AG20443 (cell line): ENCODE measurements at regions not wholly inside any gene's neighbourhood (a gene's known extent, or its start where the extent isn't known, plus 50 kb on each side); places are given as distances from the start of the nearest gene placed in this dataset.
"Not testable (repeated sequence)": the region's sequence is repeated elsewhere in the genome, so short reads cannot be mapped to it uniquely, and the experiment has no call there.

Experiments
- DNase-seq: peaks from one replicate; pipeline ENCODE4 v3.0.0; 2012; ENCODE audit warnings: low spot score, mixed read lengths

DNA sequence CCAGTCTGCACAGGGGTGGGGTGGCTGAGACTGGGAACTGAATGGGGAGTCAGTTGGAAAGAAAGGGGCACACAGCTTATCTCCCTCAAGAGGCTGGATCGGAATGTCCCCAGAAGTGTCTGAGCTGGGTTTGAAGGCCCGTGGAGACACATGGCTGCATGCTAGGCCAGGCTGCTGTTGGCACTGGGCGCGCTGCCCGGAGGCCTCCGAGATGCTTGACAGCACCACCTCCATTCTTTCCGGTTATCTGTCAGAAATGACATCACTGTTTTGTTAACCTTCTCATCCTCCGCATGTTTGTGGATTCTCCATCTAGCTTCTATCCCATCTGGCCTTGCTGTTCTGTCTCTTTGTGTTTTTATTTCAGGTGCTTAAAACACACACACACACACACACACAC lies 85.5 kb downstream of the APIP start:
- no peak for DNase-seq

- DNase-seq, result no peak
These were observed 86.1 kb downstream of the APIP start for GRCh38 chr11:34830035-34830434.

- no peak for DNase-seq
These were observed 89.0 kb downstream of the APIP start for GRCh38 chr11:34827228-34827627.

DNA sequence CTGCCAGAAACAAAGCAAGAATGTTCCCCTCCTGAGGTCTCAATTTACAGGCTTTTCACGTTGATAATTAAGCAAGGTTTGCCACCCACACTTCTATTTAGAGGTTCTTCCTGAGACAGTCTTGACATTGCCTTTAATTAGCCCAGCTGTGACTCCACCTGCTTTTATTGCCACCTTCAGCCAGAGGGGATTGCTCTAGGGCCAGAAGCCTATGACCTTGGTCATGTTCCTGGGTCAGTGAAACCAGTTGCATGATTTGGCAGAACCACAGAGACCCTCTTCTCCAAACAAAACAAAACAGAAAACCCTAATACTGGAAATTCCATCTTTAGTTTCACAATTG lies 89.8 kb downstream of the APIP start:
- DNase-seq, result no peak

- no peak for DNase-seq
These were observed 90.4 kb downstream of the APIP start for GRCh38 chr11:34825670-34826383.

GRCh38 chr11:34825315-34825669 lies 90.9 kb downstream of the APIP start:
- DNase-seq, result no peak

- no peak for DNase-seq
These were observed 91.8 kb downstream of the APIP start for GRCh38 chr11:34824425-34824824.

DNA sequence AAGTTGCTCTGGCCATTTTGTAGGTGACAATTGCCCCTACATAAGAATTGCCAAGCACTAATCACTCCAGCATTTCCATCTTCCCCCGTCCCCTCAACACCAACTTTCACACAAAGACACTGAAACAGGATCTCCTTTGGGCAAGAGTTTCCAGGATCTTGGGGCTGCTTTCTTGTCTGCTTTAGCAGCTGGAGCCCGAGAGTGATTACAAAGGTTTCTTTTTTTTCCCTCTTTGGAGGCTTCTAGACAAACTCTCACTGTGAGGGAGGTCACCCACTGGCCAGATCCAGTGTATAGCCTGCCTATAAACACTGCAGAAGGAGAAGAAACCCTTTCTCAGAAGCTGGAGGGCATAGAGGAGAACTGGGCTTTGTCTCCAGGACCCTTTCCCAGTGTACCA lies 92.5 kb downstream of the APIP start:
- DNase-seq, result no peak

GRCh38 chr11:34823197-34823596 lies 93.0 kb downstream of the APIP start:
- no peak for DNase-seq

DNA sequence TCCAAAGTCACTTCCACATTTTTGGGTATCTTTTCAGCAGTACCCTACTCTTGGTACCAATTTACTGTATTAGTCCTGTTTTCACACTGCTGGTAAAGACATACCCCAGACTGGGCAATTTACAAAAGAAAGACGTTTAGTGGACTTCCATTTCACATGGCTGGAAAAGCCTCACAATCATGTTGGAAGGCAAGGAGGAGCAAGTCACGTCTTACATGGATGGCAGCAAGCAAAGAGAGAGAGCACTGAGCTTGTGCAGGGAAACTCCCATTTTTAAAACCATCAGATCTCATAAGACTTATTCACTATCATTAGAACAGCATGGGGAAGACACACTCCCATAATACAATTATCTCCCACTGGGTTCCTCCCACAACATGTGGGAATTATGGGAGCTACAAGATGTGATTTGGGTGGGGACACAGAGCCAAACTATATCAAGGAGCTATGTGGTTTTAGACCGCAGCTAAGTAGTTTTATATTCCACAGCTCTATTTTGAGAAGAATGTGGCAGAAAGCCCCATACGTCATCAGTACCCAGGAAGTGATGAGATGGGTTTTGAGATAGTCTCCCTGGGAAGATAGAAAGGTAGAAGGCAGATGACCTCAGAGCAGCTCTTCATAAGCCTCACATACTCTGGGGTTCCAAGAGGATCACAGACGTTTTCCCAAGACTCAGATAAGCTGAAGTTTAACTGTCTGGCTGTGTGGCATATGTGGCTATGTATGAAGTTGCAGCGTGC lies 96.3 kb downstream of the APIP start:
- DNase-seq, result no peak

- not testable (repeated sequence) for DNase-seq
These were observed 98.4 kb downstream of the APIP start for GRCh38 chr11:34817812-34818211.

DNA sequence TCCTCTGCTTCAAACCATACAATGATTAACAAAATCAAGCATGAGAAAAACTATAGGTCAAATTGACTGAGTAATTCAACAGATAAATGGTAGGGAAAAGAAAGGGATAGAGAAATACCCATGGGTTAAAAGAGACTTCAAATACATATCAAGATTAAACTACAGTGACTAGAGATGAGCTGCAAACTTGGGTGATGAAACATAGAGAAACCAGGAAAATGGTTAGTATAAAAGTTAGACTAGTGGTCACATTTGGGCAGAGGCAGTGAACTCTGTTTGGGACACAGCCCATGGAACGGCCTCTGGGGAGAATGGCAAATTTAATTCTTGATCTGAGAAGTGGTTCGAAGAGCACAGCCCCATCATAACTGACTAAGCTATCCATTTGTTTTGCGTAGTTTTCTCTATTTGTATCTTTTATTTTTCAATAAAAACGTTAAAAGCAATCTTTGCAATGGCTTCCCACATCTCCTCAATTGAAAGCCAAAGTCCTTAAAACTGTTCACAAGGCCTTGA lies 99.4 kb downstream of the APIP start:
- no peak for DNase-seq

DNA sequence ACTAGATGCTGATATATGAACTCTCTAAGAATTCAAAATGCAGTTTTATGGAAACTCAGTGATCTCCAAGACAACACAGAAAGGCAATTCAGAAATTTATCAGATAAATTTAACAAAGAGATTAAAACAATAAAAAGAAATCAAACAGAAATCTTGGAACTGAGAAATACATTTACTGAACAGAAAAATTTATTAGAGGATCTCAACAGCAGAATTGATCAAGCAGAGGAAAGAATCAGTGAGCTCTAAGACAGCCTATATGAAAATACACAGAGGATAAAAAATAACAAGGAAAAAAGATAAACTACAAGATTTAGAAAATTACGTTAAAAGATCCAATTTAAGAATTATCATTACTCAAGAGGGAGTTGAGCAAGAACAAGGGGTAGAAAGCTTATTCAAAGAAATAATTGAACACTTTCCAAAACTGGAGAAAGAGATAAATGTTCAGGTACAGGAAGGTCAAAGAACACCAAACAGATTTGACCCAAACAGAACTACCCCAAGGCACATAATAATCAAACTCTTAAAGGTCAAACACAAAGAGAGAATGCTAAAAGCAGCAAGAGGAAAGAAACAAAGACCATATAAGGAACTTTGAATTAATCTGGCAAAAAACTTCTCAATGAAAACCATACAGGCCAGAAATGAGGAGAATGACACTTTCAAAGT lies 103.1 kb downstream of the APIP start:
- DNase-seq, result no peak

GRCh38 chr11:34811858-34812257 lies 104.3 kb downstream of the APIP start:
- no peak for DNase-seq

DNA sequence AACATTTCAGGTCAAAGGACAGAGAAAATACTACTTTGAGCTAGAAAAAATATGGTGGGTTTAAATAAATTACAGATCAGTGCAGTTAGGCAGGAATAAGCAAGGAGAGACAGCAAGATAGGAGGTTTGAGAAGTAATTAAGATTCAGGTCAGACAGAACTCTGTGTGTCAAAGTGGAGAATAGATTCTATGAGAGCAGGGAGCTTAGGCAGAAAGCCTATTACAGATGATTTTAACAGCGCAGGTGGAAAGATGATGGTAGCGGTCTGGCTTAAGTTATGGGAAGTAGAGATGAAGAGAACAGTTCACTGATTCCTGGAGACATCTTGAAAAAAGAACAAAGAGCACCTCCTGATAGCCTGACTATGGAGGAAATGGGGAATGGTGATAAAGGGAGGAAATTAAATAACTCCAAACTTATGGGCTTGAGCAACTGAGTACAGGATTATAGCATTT lies 106.0 kb downstream of the APIP start:
- no peak for DNase-seq

GRCh38 chr11:34809191-34810106 lies 106.7 kb downstream of the APIP start:
- no peak for DNase-seq

DNA sequence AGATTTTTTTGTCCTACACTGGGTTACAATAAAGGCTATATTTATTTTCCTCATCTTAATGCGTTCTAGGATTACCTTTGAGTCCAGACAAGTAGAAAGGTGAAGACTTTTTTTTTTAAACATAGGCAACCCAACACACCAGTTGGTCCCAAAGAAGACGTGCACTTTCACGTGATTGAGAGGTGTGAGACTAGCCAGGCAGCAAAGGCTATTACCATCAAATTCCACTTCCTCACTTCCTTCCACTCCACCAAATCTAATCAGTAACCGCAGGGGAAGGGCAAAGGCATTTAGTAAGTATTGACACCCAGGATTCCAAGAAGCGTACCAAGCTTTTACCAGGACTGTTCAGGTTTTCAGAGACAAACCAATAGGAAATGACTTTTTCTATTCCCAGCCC lies 109.3 kb downstream of the APIP start:
- DNase-seq, result no peak

DNA sequence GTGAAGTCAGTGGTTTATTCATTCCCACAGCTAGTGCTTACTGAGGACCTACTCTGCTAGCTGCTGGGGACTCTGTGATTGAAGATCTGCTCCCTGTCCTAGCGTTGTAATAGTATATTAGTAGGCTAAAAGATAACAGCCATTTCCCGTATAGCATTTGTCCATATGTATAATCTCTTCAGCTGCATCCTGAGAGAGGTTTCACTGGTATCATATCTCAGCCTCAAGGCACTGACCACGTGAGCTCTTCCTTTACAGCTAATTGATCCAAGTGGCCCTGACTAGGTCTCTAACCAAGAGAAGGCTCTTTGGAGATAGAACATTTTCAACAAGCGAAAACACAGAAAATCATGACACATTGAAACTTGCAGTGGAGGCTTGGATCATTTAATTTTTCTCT lies 110.2 kb downstream of the APIP start:
- no peak for DNase-seq

- no peak for DNase-seq
These were observed 116.3 kb downstream of the APIP start for GRCh38 chr11:34799848-34800247.

DNA sequence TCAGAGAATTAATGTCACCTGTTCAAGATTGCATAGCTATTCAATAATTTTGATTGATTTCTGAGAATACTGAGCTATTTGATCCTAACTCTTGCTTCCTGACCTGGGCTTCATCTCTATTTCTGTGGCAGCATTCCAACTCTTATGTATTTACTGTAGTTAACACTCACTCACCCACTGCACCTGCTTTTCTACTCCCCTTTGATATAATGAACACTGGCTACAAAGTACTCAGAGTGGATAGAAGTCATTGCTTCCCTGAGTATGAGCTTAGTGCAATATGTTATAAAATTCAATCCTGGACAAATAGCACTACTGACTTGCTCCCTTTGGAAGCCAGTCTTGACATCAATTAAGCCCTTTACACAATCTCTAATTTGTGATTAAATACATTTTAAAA lies 117.2 kb downstream of the APIP start:
- no peak for DNase-seq

- not testable (repeated sequence) for DNase-seq
These were observed 118.7 kb downstream of the APIP start for GRCh38 chr11:34797497-34797896.

DNA sequence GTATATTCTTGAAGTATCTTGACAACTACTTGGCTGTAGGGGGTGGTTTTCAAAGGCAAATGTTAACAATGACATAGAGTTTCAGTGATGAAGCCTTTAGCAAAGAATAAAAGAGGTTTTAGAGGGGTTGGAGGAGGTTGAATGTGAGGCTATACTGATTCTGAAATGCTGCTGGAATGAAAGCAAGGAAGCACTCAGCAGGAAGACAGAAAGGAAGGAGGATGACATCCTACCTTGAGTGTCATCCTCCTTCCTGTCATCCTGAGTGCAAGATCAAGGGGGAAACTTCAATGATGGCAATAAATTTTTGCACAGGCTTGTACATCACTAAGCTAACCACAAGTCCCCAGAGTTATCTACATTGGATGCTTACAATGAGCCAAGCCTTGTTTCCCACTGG lies 120.5 kb downstream of the APIP start:
- DNase-seq, result no peak
